Stimulated activated naive CD8-positive, alpha-beta T cell treated with anti-CD3 and anti-CD28 coated beads, Interleukin-15, Interleukin-2, amounts not matched to agents 100 U/mL and 50 U/mL, for 24 hours (primary cell): ENCODE measurements at regions not wholly inside any gene's neighbourhood (a gene's known extent, or its start where the extent isn't known, plus 50 kb on each side); places are given as distances from the start of the nearest gene placed in this dataset.
"Not testable (repeated sequence)": the region's sequence is repeated elsewhere in the genome, so short reads cannot be mapped to it uniquely, and the experiment has no call there.

Source experiments
- ATAC-seq: fragments of 150-1000 bp; cut with Tn5 transposase; one replicate; pipeline ENCODE4 v1.10.0; 2021
- DNase-seq: peaks from one replicate; pipeline ENCODE4 v3.0.0; 2021

DNA sequence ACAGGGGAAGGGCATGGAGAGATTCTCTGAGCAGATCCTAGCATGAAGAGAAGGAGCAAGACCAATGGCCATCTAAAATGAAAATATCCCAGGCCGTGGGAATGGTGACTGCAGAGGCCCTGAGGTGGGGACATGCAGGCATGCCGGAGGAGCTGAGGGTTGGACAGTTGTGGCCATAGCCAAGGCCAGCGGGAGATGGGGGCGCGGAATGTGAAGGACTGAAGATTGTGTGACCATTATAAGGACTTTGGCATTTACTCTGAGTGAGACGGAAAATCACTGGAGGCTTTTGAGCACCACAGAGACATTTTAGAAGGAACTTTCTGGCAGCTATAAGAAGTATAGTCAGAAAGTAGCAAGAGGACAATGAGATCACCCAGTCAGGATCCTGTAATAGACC, 341.1 kb downstream of the SFMBT2 start:
- ATAC-seq, result no peak
- DNase-seq, result no peak

DNA sequence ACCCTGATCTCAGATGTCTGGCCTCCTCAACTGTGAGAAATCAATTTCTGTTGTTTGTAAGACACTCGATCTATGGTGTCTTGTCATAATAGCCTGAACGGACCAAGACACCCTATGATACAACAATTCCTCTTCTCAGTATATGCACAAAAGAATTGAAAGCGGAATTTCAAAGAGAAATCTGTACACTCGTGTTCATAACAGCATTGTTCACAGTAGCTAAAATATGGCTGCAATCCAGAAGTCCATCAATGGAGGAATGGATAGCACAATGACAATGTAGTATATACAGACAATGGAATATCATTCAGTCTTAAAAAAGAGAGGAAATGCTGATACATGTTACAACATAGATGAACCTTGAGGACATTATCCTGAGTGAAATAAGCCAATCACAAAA, 354.6 kb downstream of the SFMBT2 start:
- DNase-seq, result no peak

DNA sequence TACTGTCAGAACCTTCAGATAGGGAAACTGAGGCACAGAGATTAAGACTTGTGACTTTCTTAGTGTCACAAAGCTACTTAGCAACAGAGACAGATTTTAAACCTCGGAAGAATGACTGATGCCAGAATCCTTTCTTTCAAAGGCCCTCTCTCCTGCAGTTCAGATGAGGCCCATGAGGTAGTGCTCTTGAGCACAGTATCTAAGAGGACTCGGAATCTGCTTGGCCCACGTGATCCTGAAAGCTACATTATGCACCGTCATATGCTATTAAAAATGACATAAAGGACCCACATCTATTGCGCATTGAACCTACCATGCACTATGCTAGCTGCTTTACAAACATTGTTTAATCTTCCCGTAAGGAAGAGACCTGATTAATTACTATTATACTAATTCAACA, 355.9 kb downstream of the SFMBT2 start:
- no peak for ATAC-seq

More for the DNA sequence above, 354.6 kb downstream of the SFMBT2 start:
- no peak for ATAC-seq

DNA sequence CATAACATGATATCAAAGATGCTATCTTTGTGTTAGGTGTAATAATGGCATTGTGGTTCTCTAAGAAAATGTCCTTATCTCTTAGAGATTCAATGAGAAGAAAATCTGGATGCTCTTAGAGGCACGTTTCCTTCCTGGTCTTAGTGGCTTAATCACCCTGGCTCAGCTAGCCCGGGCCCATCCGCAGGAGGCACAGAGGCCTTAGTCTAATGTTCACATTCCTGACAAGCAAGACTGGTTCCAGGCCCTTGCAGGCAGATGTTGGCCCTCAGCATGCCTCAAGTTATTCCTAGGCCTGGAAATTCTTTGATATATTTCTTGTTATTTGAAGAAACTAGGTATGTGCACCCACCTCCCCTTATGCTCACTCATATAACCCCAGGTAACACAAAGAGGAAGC, 357.6 kb downstream of the SFMBT2 start:
- ATAC-seq, result no peak

More for the DNA sequence above, 355.9 kb downstream of the SFMBT2 start:
- DNase-seq, result no peak

DNA sequence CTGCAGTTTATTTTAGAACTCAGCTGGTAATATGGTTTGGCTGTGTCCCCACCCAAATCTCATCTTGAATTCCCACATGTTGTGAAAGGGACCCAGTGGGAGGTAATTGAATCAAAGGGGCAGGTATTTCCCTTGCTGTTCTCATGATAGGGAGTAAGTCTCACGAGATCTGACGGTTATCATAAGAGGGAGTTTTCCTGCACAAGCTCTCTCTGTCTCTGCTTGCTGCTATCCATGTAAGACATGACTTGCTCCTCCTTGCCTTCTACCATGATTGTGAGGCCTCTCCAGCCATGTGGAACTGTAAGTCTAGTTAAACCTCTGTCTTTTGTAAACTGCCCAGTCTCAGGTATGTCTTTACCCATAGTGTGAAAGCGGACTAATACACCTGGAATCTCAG, 360.8 kb downstream of the SFMBT2 start:
- not testable (repeated sequence) for ATAC-seq, DNase-seq

More for the DNA sequence above, 357.6 kb downstream of the SFMBT2 start:
- no peak for DNase-seq

DNA sequence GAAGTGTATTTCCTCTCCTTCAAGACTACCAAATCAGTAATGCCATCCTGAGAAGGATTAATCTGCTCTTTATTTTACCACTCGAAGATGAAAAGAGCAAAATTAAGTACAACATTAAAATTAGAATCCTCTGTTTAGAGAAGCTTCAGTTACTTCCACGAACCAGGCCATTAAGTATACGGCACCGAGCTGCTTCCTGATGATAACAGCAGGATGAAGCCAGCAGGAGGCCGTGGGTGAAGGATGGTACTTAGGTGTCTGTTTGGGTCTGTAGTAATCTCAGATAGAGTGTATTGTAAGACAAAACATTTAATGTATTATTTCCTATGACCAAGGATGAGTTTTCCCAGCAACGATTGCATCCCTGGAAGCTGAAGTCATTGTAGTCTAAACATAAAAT, 362.8 kb downstream of the SFMBT2 start:
- ATAC-seq (no peak), DNase-seq (no peak)

DNA sequence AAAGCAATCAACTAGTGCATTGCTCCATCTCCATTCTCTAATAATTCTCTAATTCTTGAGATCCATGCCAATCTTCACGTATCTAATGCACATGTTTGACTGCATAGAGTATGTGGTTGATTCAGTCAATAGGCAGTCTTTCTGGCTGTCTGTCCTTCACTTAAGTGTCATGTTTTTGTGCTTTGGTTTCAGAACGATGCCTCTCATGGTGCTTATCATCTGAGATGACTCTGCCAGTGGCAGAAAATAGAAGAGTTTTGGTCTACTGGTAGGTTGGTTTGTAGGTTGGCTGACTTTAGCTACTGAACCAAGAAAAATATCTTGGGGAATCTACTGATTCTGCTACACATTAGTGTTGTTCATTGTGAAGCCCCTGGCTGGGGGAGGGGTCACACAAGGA, 364.2 kb downstream of the SFMBT2 start:
- ATAC-seq (no peak), DNase-seq (no peak)

DNA sequence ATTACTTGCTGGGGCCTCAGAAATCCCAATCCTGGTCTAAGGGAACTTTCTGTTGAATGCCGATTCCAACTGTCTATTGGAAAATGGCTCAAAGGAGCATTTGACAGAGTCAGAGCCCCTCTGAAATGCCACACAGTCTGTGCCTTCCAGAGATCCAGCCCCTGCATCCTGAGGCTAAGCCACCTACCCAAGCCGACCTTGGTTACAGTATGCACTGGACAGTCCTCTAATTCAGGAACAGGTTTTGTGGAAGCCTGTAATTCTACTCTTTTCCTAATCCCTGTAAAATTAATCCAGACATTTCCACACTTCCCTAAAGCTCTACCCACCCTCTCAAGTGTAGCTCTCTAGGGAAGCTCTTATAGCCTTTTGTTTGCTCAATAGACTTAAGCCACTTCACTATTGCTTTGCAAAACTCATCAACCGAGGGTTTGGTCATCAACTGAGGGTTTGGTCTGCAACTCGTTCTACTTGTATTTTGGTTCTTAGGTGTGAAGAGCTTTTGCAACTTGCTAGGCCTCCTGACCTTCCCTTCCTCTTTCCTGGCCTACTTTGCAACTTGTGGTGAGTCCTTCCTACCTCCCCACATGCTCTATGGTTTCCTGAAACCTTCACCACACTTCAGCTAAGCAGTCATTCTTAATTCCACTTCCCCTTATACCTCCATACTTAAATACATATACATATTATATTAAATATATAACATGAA, 364.8 kb downstream of the SFMBT2 start:
- ATAC-seq (peak; percentile 64), DNase-seq (no peak)

DNA sequence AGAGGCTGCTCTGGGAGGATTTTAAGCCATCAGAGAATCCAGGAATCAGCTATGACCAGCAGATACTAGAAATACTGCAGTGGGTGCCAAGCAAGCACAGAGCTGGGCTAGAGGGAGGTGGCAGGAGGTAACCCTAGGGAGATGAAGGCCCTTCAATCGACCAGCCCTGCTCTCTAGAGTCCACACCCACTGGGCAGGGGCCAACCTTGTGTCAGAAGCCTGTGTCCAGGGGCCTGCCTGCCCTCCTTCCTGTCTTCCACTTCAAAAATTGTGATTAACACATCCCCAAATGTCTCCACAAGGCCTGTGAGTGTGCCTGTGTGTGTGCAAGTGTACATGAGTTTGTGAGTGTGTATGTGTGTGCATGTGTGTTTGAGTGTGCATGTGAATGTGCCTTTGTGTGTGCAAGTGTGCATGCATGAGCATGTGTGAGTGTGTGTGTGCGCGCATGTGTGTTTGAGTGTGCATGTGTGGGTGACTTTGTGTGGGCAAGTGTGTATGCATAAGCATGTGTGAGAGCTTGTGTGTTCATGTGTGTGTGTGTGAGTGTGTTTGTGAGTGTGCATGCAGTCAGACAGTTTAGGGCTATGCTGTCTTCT, 367.7 kb downstream of the SFMBT2 start:
- DNase-seq (no peak), ATAC-seq (no peak)

DNA sequence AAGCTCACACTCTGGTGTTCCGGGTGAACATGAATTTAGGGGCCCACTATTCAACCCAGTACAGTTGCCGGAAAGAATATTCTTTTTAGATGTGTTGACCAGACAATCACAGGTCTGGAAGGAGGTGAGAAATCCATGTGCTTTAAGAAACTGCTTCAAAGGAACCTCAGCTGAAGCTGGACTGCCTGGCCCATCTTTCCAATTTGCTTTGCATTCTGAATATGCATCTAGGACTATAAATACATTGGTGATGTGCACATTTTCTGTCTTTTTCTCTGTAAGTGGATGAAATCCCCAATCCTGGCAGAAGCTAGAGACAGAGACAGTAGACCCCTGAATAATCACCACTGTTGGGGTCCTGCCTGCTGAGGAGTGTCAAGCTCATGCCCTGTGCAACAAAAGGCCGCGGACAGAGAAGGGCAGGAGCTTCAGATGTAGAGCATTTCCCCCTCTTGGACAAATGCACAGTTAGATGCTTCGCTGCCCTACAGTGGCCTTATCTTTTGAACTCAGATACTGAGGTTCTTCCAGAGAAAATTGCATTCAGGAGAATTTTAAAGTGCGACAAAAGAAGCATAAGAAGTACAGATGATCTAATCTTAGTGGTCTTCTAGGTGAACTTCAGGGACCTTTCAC, 368.3 kb downstream of the SFMBT2 start:
- ATAC-seq (no peak), DNase-seq (no peak)

DNA sequence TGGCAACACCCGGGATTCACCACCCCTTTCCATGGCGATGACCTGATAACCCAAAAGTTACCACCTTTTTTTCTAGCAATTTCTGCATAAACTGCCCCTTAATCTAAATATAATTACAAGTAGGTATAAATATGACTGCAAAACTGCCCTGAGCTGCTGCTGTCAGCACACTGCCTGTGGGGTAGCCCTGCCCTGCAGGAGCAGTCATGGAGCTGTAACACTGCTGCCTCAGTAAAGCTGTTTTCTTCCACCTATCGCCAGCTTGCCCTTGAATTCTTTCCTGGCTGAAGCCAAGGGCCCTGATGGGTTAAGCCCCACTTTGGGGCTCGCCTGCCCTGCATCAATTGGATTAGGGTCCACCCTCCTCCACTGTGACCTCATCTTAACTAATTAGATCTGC, 368.8 kb downstream of the SFMBT2 start:
- no peak for ATAC-seq
- DNase-seq, result no peak

DNA sequence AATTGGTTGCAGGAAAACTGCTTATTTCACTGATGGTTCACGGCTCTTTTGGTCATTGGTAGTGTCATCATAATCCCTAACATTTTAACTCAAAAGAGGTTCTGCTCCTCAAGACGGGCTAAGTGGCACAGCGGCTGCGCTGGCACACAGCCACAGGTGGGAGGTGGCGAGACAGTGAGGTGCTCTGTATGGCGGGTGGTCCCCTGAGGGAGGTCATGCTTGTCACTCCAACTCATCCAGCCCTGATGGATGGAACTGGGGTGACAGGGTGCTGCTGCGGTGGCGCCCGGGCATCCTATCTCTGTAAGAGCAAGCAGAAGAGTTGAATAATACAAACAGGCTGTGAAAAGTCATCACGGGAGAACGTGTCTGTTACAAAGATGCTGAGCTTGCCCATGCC, 370.2 kb downstream of the SFMBT2 start:
- ATAC-seq (no peak), DNase-seq (no peak)

DNA sequence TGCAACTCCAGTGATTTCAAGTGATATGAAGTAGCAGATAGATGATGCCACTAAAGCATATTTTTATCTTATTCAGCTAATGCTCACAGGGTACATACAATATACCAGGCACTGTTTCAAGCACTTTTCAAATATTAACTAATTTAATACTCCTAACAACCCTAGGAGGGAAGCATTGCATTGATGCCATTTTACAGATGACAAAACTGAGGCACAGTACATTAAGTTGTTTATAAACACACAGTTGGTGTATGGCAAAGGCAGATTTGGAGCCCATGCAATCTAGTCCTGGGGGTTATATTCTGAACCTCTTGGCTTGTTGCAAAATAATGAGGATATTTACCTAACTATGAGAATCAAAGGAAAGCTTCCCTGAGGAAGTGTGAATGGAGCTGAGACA, 371.0 kb downstream of the SFMBT2 start:
- DNase-seq (no peak), ATAC-seq (no peak)

DNA sequence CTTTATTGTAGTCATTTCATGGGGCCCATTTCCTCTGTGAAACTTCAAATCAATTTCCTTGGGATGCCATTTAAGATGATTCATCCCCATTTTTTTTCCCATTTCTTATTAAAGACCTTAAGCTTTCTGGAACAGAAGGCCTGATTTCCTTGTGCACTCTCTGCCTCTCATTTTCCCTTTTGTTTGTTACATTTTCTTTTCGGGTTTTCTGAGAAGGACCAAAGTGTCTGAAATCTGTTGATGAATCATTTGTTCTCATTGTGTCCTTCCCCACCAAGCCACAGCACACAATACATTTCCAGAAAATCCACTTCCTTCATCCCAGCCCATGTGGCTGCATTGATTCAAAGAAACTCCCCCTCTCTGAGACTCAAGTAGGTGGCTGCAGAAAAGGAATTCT, 372.4 kb downstream of the SFMBT2 start:
- ATAC-seq (no peak), DNase-seq (no peak)

DNA sequence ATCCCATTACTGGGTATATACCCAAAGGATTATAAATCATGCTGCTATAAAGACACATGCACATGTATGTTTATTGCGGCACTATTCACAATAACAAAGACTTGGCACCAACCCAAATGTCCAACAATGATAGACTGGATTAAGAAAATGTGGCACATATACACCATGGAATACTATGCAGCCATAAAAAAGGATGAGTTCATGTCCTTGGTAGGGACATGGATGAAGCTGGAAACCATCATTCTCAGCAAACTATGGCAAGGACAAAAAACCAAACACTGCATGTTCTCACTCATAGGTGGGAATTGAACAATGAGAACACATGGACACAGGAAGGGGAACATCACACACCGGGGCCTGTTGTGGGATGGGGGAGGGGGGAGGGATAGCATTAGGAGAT, 373.4 kb downstream of the SFMBT2 start:
- not testable (repeated sequence) for DNase-seq, ATAC-seq

DNA sequence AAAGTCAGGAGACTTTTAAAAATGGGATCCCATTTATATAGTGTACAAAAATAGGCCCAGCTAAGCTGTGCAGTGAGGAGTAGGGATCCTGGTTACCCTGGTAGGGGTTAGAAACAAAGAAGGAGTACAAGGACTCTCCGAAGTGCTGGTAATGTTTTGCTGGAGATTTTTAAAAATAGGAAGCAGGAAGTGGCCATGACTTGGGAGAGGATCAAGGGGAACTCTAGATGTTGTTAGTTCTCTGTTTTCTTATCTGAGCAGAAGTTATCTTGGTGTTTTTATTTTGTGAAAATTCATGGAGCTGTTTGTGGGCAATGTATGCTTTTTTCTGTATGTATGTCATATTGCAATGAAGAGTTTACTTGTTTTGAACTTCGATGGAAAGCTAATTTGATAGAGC, 373.9 kb downstream of the SFMBT2 start:
- ATAC-seq (no peak), DNase-seq (no peak)

DNA sequence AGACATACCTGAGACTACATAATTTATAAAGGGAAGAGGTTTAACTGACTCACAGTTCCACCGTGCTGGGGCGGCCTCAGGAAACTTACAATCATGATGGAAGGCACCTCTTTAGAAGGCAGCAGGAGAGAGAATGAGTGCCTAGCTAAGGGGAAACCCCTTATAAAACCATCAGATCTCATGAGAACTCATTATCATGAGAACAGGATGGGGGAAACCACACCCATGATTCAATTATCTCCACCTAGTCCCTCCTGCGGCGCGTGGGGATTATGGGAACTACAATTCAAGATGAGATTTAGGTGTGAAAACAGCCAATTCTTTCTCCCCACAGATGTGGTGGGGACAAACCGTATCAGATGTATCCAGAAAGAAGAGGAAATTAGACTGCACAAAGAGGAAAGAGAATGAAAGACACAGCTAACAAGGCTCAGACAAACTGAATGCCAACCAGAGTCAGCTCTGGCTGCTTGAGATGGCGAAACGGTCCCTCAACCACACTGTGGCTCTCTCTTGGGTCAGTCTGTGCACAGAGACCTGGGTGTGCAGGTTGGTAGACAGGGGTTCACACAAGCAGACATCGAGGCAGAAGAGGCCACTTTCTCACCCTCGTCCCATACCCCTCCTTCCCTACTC, 375.6 kb downstream of the SFMBT2 start:
- peak; percentile 91 for ATAC-seq
- DNase-seq, result peak; percentile 62

DNA sequence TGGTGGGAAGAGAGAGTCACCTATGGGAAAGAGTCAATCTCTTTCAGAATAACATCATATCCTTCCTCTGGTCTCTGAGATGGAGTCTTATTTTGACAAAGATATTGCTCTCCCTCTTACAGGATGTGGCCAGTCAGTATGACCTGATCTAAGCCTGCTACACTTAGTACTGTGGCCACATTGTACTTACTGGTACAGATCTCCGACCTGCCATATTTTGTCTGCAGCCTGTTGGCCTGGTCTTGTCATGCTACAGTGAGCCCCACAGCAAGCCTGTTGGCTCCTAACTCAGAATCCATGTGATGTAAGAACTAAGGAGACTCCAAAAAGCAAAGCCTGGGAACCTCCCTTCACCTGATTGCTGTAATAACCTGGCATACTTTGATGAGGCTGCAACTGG, 377.8 kb downstream of the SFMBT2 start:
- no peak for ATAC-seq
- no peak for DNase-seq

DNA sequence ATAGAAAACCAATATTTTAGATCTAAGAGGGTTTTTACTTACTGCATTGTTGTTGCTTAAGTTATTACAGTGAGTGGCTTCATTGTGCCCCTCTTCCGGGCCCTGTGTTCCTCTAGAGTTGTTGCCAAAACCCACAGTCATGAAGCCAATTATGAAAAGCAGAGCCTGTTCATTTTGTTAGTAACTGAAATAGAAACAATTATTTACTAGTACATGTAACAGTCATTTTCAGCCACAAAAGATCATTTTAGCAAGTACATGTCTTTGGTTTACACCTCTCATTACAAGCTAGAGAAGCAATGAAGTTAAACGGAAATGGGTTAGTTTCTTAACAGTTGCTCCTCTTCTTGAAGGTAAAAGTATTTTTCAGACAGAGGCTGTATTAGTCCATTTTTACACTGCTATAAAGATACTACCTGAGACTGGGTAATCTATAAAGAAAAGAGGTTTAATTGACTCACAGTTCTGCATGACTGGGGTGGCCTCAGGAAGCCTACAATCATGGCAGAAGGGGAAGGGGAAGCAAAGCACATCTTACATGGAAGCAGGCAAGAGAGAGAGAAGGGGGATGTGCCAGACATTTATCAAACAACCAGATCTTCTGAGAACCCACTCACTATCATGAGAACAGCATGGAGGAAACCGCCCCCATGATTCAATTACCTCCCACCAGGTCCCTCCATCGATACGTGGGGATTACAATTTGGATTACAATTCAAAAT, 380.5 kb downstream of the SFMBT2 start:
- ATAC-seq (no peak), DNase-seq (no peak)

DNA sequence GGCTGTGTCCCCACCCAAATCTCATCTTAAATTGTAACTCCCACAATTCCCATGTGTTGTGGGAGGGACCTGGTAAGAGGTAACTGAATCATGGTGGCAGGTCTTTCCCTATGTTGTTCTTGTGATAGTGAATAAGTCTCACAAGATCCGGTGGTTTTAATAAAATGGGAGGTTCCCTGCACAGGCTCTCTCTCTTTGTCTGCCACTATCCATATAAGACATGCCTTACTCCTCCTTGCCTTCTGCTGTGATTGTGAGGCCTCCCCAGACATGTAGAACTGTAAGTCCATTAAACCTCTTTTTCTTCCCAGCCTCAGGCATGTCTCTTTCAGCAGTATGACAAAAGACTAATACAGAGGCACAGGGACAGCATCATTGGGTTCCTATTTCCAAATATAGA, 381.2 kb downstream of the SFMBT2 start:
- ATAC-seq, result no peak
- no peak for DNase-seq

DNA sequence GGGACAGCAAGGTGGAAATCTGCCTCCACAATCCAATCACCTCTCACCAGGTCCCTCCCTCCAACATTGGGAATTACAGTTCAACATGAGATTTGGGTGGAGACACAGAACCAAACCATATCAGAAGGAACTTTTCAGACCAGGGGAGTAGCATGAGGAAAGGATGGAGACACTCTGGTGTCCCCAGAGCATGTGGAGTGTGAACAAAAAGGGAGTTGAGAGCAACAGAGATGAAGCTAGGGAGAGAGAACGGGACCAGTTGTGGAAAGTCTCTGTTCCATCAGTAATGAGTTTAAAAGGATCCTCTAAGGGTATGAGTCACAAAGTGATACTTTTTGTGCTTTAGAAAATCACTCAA, 382.0 kb downstream of the SFMBT2 start:
- ATAC-seq (no peak), DNase-seq (no peak)
